Uterus (tissue), 2 donors: ENCODE measurements at regions not wholly inside any gene's neighbourhood (a gene's known extent, or its start where the extent isn't known, plus 50 kb on each side); places are given as distances from the start of the nearest gene placed in this dataset.

ENCODE experiments used
- POLR2A ChIP-seq, 2 donors: fragments of 450-650 bp; IDR thresholded peaks; one replicate each; pipeline ENCODE4 v1.6.1; 2016; ENCODE audit warnings: antibody characterized with exemption in 2 of 2, mild to moderate bottlenecking in 1 of 2, moderate library complexity in 1 of 2
- TF ChIP-seq, protein P1 (sequence below), 4 experiments: fragments of 200-600 bp in 2 of 4; fragments of 450-650 bp in 2 of 4; sonication (generic) in 2 of 4; IDR thresholded peaks; one replicate each; pipeline ENCODE4 v1.5.1; 2016 to 2019; ENCODE audit warnings: antibody characterized with exemption in 4 of 4, mild to moderate bottlenecking in 2 of 4, moderate library complexity in 1 of 4

GRCh38 chr4:111480510-111480909 lies 664.7 kb upstream of the FAM241A start:
- TF ChIP-seq, protein P1, sequence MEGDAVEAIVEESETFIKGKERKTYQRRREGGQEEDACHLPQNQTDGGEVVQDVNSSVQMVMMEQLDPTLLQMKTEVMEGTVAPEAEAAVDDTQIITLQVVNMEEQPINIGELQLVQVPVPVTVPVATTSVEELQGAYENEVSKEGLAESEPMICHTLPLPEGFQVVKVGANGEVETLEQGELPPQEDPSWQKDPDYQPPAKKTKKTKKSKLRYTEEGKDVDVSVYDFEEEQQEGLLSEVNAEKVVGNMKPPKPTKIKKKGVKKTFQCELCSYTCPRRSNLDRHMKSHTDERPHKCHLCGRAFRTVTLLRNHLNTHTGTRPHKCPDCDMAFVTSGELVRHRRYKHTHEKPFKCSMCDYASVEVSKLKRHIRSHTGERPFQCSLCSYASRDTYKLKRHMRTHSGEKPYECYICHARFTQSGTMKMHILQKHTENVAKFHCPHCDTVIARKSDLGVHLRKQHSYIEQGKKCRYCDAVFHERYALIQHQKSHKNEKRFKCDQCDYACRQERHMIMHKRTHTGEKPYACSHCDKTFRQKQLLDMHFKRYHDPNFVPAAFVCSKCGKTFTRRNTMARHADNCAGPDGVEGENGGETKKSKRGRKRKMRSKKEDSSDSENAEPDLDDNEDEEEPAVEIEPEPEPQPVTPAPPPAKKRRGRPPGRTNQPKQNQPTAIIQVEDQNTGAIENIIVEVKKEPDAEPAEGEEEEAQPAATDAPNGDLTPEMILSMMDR (IDR thresholded peaks at IDR 0.05) = no peak
- no peak for TF ChIP-seq POLR2A (IDR thresholded peaks at IDR 0.05)
